ENCODE measurements at regions not wholly inside any gene's neighbourhood (a gene's known extent, or its start where the extent isn't known, plus 50 kb on each side); places are given as distances from the start of the nearest gene placed in this dataset.

DNA sequence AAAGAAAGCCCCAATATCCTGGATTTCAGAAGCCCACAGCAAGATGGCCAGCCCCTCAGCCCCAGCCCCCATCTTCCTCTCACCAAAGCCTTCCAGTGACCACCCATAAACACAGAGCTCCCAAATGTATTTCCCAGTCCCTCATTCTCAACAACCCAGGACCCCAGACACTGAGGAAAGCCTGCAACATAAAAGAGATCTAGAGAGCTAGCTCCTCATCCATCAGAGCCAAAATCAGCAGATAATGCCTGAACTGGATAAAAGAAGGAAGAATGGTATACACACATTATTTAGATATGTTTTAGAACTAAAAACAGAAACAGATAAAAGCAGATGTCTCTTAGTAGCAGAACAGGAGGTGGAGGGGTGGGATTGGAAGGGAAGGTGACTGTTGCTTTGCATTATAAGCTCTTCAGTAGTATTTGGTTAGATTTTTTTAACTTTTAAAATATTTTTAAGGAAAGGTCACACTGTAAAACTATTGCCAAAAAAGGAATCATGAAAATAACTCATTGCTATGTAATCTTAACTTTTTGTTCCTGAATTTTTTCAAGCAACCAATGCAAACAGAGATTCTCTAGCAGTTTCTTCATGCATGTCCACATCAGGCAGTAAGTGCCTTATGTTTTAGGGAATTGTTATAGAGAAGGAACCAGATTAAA lies 144.2 kb upstream of the PKDCC start:
- no peak overlapping the region for H4K91ac ChIP-seq (ENCODE audit: low read depth, low read length)
- no peak overlapping the region for H3K27ac ChIP-seq (ENCODE audit: low read depth, low read length)
- no peak overlapping the region for H2BK5ac ChIP-seq (ENCODE audit: low read depth, low read length, poor library complexity)
- no peaks in the 10 kb centered on the region for H3K79me2 ChIP-seq (ENCODE audit: control insufficient read depth, insufficient read depth, low read length, poor library complexity)
- H3K4me2 ChIP-seq (ENCODE audit: low read length), result no peak overlapping the region
- no peak overlapping the region for H2AFZ ChIP-seq (ENCODE audit: insufficient read depth, low read length, poor library complexity)
- no peak overlapping the region for H2BK120ac ChIP-seq (ENCODE audit: insufficient read depth, low read length, poor library complexity)
- no peak overlapping the region for H3K23ac ChIP-seq (ENCODE audit: low read length)
- H4K8ac ChIP-seq (ENCODE audit: low read depth, low read length), result no peak overlapping the region
- no peaks in the 10 kb centered on the region for H3K79me1 ChIP-seq (ENCODE audit: low read length)
- H3K4me3 ChIP-seq (ENCODE audit: low read depth, low read length), result no peak overlapping the region
- peak overlapping the region; percentile 43 for H2BK12ac ChIP-seq (ENCODE audit: low read length)
- H3K9ac ChIP-seq (ENCODE audit: low read length), result no peak overlapping the region
- H2AK5ac ChIP-seq (ENCODE audit: low read length), result no peak overlapping the region
- no peak overlapping the region for H3K4ac ChIP-seq (ENCODE audit: low read depth, low read length)
- no peak overlapping the region for H3K18ac ChIP-seq (ENCODE audit: low read length)
- H3K9me3 ChIP-seq (ENCODE audit: insufficient read depth, low read depth, low read length), result no peaks in the 10 kb centered on the region
- H3K14ac ChIP-seq (ENCODE audit: low read length), result no peak overlapping the region
- DNase-seq, result no peak
- peaks cover 0 to 13% of the 10 kb centered on the region in 2 experiments for H3K4me1 ChIP-seq (ENCODE audit: control insufficient read depth in 1 of 2, insufficient read depth in 2 of 2, low read length in 2 of 2)
- no peak overlapping the region for H4K12ac ChIP-seq (ENCODE audit: low read depth, low read length)
- no peaks in the 10 kb centered on the region for H3K36me3 ChIP-seq (ENCODE audit: control insufficient read depth in 1 of 2, insufficient read depth in 2 of 2, low read length in 2 of 2)
- H3K27me3 ChIP-seq (ENCODE audit: insufficient read depth, low read length), result no peaks in the 10 kb centered on the region

DNA sequence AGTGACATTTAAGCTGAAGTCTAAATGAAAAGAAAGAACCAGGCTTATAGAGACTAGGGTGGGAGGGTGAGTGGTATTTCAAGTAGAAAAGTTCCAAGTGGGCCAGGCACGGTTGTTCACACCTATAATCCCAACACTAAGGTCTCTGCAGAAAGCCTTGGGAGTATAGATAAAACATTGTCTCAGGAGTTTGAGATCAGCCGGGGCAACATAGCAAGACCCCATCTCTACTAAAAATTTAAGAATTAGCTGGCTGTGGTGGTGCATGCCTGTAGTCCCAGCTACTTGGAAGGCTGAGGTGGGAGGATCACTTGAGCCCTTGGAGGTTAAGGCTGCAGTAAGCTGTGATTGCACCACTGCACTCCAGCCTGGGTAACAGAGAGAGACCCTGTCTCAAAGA lies 143.4 kb upstream of the PKDCC start:
- H3K79me1 ChIP-seq (ENCODE audit: low read length), result no peaks in the 10 kb centered on the region
- H3K9me3 ChIP-seq (ENCODE audit: insufficient read depth, low read depth, low read length), result no peaks in the 10 kb centered on the region
- no peak overlapping the region for H2BK12ac ChIP-seq (ENCODE audit: low read length)
- H3K23ac ChIP-seq (ENCODE audit: low read length), result no peak overlapping the region
- H3K27ac ChIP-seq (ENCODE audit: low read depth, low read length), result no peak overlapping the region
- H3K4me3 ChIP-seq (ENCODE audit: low read depth, low read length), result no peak overlapping the region
- H3K18ac ChIP-seq (ENCODE audit: low read length), result no peak overlapping the region
- H3K14ac ChIP-seq (ENCODE audit: low read length), result no peak overlapping the region
- H4K8ac ChIP-seq (ENCODE audit: low read depth, low read length), result no peak overlapping the region
- H2AK5ac ChIP-seq (ENCODE audit: low read length), result no peak overlapping the region
- no peak overlapping the region for H4K12ac ChIP-seq (ENCODE audit: low read depth, low read length)
- no peak overlapping the region for H2BK120ac ChIP-seq (ENCODE audit: insufficient read depth, low read length, poor library complexity)
- no CpG with 5 or more reads among the region's 2 CpGs for WGBS (ENCODE audit: extremely low coverage, insufficient coverage, insufficient read length)
- no peak overlapping the region for H3K4me2 ChIP-seq (ENCODE audit: low read length)
- no peak overlapping the region for H2AFZ ChIP-seq (ENCODE audit: insufficient read depth, low read length, poor library complexity)
- no peaks in the 10 kb centered on the region for H3K36me3 ChIP-seq (ENCODE audit: control insufficient read depth in 1 of 2, insufficient read depth in 2 of 2, low read length in 2 of 2)
- no peak for DNase-seq
- H2BK5ac ChIP-seq (ENCODE audit: low read depth, low read length, poor library complexity), result no peak overlapping the region
- no peaks in the 10 kb centered on the region for H3K79me2 ChIP-seq (ENCODE audit: control insufficient read depth, insufficient read depth, low read length, poor library complexity)
- peaks cover 0 to 13% of the 10 kb centered on the region in 2 experiments for H3K4me1 ChIP-seq (ENCODE audit: control insufficient read depth in 1 of 2, insufficient read depth in 2 of 2, low read length in 2 of 2)
- no peak overlapping the region for H4K91ac ChIP-seq (ENCODE audit: low read depth, low read length)
- no peak overlapping the region for H3K4ac ChIP-seq (ENCODE audit: low read depth, low read length)
- no peak overlapping the region for H3K9ac ChIP-seq (ENCODE audit: low read length)
- no peaks in the 10 kb centered on the region for H3K27me3 ChIP-seq (ENCODE audit: insufficient read depth, low read length)

DNA sequence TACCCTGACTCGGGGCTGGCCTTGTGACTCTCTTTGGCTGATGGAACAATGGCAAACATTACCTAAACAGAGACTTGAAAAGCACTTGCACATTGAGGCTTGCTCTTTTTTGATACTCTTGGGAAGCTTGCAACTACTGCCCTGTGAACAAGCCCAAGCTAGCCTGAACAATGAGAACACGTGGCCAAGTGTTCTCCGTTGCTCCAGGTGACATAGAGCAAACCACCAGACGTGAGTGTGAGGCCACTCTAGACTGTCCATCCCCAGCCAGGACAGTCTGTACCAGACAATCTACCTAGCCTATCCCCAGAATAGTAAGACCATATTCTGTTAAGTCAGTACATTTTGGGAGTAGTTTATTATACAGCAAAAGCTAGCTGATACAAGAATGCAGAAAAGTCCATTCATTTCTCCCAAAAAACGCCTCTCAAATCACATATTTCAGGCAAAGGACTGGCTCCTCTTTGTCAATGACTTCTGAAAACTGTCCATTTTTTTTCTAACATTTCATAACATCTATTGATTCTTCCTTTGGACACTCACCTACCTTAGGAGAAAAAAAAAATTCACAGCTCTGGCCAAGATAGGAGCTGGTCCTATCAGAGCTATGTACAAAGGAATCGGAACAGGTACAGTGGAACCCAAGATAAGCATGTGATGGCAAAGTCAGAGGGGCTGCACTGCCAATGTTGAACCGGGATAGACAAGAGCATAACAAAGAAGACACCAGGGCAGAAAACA lies 142.1 kb upstream of the PKDCC start:
- Histone ChIP-seq H3K36me3 (ENCODE audit: control insufficient read depth in 1 of 2, insufficient read depth in 2 of 2, low read length in 2 of 2) (no peaks in the 10 kb centered on the region), H3K9ac (ENCODE audit: low read length) (no peak overlapping the region), H2AFZ (ENCODE audit: insufficient read depth, low read length, poor library complexity) (no peak overlapping the region), H3K27ac (ENCODE audit: low read depth, low read length) (no peak overlapping the region), H3K27me3 (ENCODE audit: insufficient read depth, low read length) (no peaks in the 10 kb centered on the region), H3K79me1 (ENCODE audit: low read length) (no peaks in the 10 kb centered on the region), H3K4ac (ENCODE audit: low read depth, low read length) (no peak overlapping the region), H2BK5ac (ENCODE audit: low read depth, low read length, poor library complexity) (no peak overlapping the region), H3K79me2 (ENCODE audit: control insufficient read depth, insufficient read depth, low read length, poor library complexity) (no peaks in the 10 kb centered on the region), H2BK12ac (ENCODE audit: low read length) (no peak overlapping the region), H4K8ac (ENCODE audit: low read depth, low read length) (no peak overlapping the region), H3K4me3 (ENCODE audit: low read depth, low read length) (no peak overlapping the region), H3K4me2 (ENCODE audit: low read length) (no peak overlapping the region), H3K18ac (ENCODE audit: low read length) (no peak overlapping the region), H4K91ac (ENCODE audit: low read depth, low read length) (no peak overlapping the region), H3K4me1 (ENCODE audit: control insufficient read depth in 1 of 2, insufficient read depth in 2 of 2, low read length in 2 of 2) (peaks cover 0 to 13% of the 10 kb centered on the region in 2 experiments), H3K9me3 (ENCODE audit: insufficient read depth, low read depth, low read length) (no peaks in the 10 kb centered on the region), H4K12ac (ENCODE audit: low read depth, low read length) (no peak overlapping the region), H3K14ac (ENCODE audit: low read length) (no peak overlapping the region), H3K23ac (ENCODE audit: low read length) (peak overlapping the region; percentile 40), H2BK120ac (ENCODE audit: insufficient read depth, low read length, poor library complexity) (no peak overlapping the region), H2AK5ac (ENCODE audit: low read length) (peak overlapping the region; percentile 14)
- WGBS (ENCODE audit: extremely low coverage, insufficient coverage, insufficient read length), result no CpG with 5 or more reads among the region's 7 CpGs
- no peak for DNase-seq

DNA sequence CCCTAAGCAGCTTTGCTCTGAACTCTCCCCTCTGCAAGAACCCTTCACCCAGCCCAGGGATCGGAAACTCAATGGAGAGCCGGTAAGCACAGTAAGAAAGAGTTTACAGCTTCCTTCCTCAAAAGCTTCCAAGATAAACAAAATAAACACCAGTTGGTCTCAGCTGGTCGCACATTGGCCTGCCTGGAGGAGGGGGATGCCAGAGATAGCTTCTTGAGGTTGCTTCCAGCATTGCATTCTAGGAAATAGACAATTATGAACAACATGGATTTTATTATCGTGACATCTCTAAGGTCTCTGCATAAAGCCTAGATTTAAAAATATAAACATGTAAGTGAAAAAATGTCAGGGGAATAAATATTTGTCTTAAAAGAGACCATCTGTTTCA lies 141.5 kb upstream of the PKDCC start:
- Histone ChIP-seq H3K4me2 (ENCODE audit: low read length) (no peak overlapping the region), H3K4ac (ENCODE audit: low read depth, low read length) (no peak overlapping the region), H4K91ac (ENCODE audit: low read depth, low read length) (no peak overlapping the region), H3K36me3 (ENCODE audit: control insufficient read depth in 1 of 2, insufficient read depth in 2 of 2, low read length in 2 of 2) (no peaks in the 10 kb centered on the region), H3K4me3 (ENCODE audit: low read depth, low read length) (no peak overlapping the region), H3K18ac (ENCODE audit: low read length) (no peak overlapping the region), H3K27ac (ENCODE audit: low read depth, low read length) (no peak overlapping the region), H3K27me3 (ENCODE audit: insufficient read depth, low read length) (no peaks in the 10 kb centered on the region), H2AFZ (ENCODE audit: insufficient read depth, low read length, poor library complexity) (no peak overlapping the region), H3K23ac (ENCODE audit: low read length) (peak overlapping the region; percentile 40), H3K4me1 (ENCODE audit: control insufficient read depth in 1 of 2, insufficient read depth in 2 of 2, low read length in 2 of 2) (peaks cover 0 to 13% of the 10 kb centered on the region in 2 experiments), H3K9me3 (ENCODE audit: insufficient read depth, low read depth, low read length) (no peaks in the 10 kb centered on the region), H3K9ac (ENCODE audit: low read length) (no peak overlapping the region), H2BK12ac (ENCODE audit: low read length) (no peak overlapping the region), H3K79me1 (ENCODE audit: low read length) (no peaks in the 10 kb centered on the region), H4K12ac (ENCODE audit: low read depth, low read length) (no peak overlapping the region), H2BK5ac (ENCODE audit: low read depth, low read length, poor library complexity) (no peak overlapping the region), H4K8ac (ENCODE audit: low read depth, low read length) (no peak overlapping the region), H2BK120ac (ENCODE audit: insufficient read depth, low read length, poor library complexity) (no peak overlapping the region), H2AK5ac (ENCODE audit: low read length) (peak overlapping the region; percentile 14), H3K79me2 (ENCODE audit: control insufficient read depth, insufficient read depth, low read length, poor library complexity) (no peaks in the 10 kb centered on the region), H3K14ac (ENCODE audit: low read length) (no peak overlapping the region)
- no CpG with 5 or more reads among the region's 4 CpGs for WGBS (ENCODE audit: extremely low coverage, insufficient coverage, insufficient read length)
- DNase-seq, result no peak

Measured in trophoblast cell (in vitro differentiated cells and primary cell).